ENCODE measurements at regions not wholly inside any gene's neighbourhood (a gene's known extent, or its start where the extent isn't known, plus 50 kb on each side); places are given as distances from the start of the nearest gene placed in this dataset.

- Mint-ChIP-seq H3K36me3 (no peaks in the 10 kb centered on the region), H3K4me1 (no peaks in the 10 kb centered on the region), H3K9me3 (peaks cover 0 to 1% (median 0%) of the 10 kb centered on the region in 3 donors), H3K4me3 (no peak overlapping the region), H3K27me3 (no peaks in the 10 kb centered on the region), H3K27ac (no peak overlapping the region)
These were observed 1025.7 kb upstream of the TMEM132C start for GRCh38 chr12:127241072-127241817.

- Mint-ChIP-seq H3K36me3 (no peaks in the 10 kb centered on the region), H3K4me1 (no peaks in the 10 kb centered on the region), H3K9me3 (peaks cover 0 to 1% (median 0%) of the 10 kb centered on the region in 3 donors), H3K27ac (no peak overlapping the region), H3K27me3 (no peaks in the 10 kb centered on the region), H3K4me3 (no peak overlapping the region)
These were observed 1022.0 kb upstream of the TMEM132C start for GRCh38 chr12:127245009-127245408.

GRCh38 chr12:127245437-127245836, 1021.5 kb upstream of the TMEM132C start:
- Mint-ChIP-seq H3K4me1 (no peaks in the 10 kb centered on the region), H3K9me3 (peaks cover 0 to 1% (median under 1%) of the 10 kb centered on the region in 3 donors), H3K4me3 (no peak overlapping the region), H3K36me3 (no peaks in the 10 kb centered on the region), H3K27ac (no peak overlapping the region), H3K27me3 (no peaks in the 10 kb centered on the region)

- Mint-ChIP-seq H3K27ac (no peak overlapping the region), H3K36me3 (no peaks in the 10 kb centered on the region), H3K9me3 (peaks cover 0 to 7% (median 0%) of the 10 kb centered on the region in 3 donors), H3K27me3 (no peaks in the 10 kb centered on the region), H3K4me1 (no peaks in the 10 kb centered on the region), H3K4me3 (no peak overlapping the region)
These were observed 1019.0 kb upstream of the TMEM132C start for GRCh38 chr12:127247937-127248336.

GRCh38 chr12:127249428-127249827, 1017.5 kb upstream of the TMEM132C start:
- H3K9me3 Mint-ChIP-seq: peaks cover 0 to 7% (median 0%) of the 10 kb centered on the region in 3 donors
- no peak overlapping the region for H3K27ac Mint-ChIP-seq
- H3K4me3 Mint-ChIP-seq: no peak overlapping the region
- H3K27me3 Mint-ChIP-seq: no peaks in the 10 kb centered on the region
- H3K4me1 Mint-ChIP-seq: no peaks in the 10 kb centered on the region
- H3K36me3 Mint-ChIP-seq: no peaks in the 10 kb centered on the region

- no peak overlapping the region for H3K4me3 Mint-ChIP-seq
These were observed 1013.1 kb upstream of the TMEM132C start for GRCh38 chr12:127253797-127254327.

GRCh38 chr12:127254420-127254955, 1012.5 kb upstream of the TMEM132C start:
- H3K27ac Mint-ChIP-seq: peak overlapping the region in 1 of 3 donors; percentile 46
- H3K27me3 Mint-ChIP-seq: no peaks in the 10 kb centered on the region

More at GRCh38 chr12:127253797-127254327, 1013.1 kb upstream of the TMEM132C start:
- no peaks in the 10 kb centered on the region for H3K27me3 Mint-ChIP-seq
- H3K9me3 Mint-ChIP-seq: peaks cover 0 to 7% (median 3%) of the 10 kb centered on the region in 3 donors
- no peaks in the 10 kb centered on the region for H3K4me1 Mint-ChIP-seq
- H3K36me3 Mint-ChIP-seq: no peaks in the 10 kb centered on the region
- H3K27ac Mint-ChIP-seq: no peak overlapping the region

GRCh38 chr12:127257366-127257935, 1009.5 kb upstream of the TMEM132C start:
- Mint-ChIP-seq H3K4me1 (no peaks in the 10 kb centered on the region), H3K27me3 (no peaks in the 10 kb centered on the region), H3K4me3 (peak overlapping the region in 1 of 4 donors; percentile 37), H3K27ac (no peak overlapping the region), H3K9me3 (peaks cover 0 to 3% (median 0%) of the 10 kb centered on the region in 3 donors), H3K36me3 (no peaks in the 10 kb centered on the region)

More at GRCh38 chr12:127254420-127254955, 1012.5 kb upstream of the TMEM132C start:
- H3K4me1 Mint-ChIP-seq: no peaks in the 10 kb centered on the region
- H3K9me3 Mint-ChIP-seq: peaks cover 0 to 7% (median 3%) of the 10 kb centered on the region in 3 donors
- no peaks in the 10 kb centered on the region for H3K36me3 Mint-ChIP-seq
- no peak overlapping the region for H3K4me3 Mint-ChIP-seq

GRCh38 chr12:127260531-127260930, 1006.4 kb upstream of the TMEM132C start:
- peaks cover 0 to 5% (median 3%) of the 10 kb centered on the region in 3 donors for H3K9me3 Mint-ChIP-seq
- H3K4me1 Mint-ChIP-seq: no peaks in the 10 kb centered on the region
- H3K27me3 Mint-ChIP-seq: no peaks in the 10 kb centered on the region
- H3K36me3 Mint-ChIP-seq: no peaks in the 10 kb centered on the region
- no peak overlapping the region for H3K4me3 Mint-ChIP-seq
- no peak overlapping the region for H3K27ac Mint-ChIP-seq

GRCh38 chr12:127260999-127261398, 1006.0 kb upstream of the TMEM132C start:
- Mint-ChIP-seq H3K27ac (no peak overlapping the region), H3K4me1 (no peaks in the 10 kb centered on the region), H3K27me3 (no peaks in the 10 kb centered on the region), H3K9me3 (peaks cover 0 to 5% (median 2%) of the 10 kb centered on the region in 3 donors), H3K36me3 (no peaks in the 10 kb centered on the region), H3K4me3 (no peak overlapping the region)

GRCh38 chr12:127262615-127263014, 1004.4 kb upstream of the TMEM132C start:
- no peaks in the 10 kb centered on the region for H3K27me3 Mint-ChIP-seq
- no peaks in the 10 kb centered on the region for H3K4me1 Mint-ChIP-seq
- H3K4me3 Mint-ChIP-seq: no peak overlapping the region
- no peak overlapping the region for H3K27ac Mint-ChIP-seq
- H3K36me3 Mint-ChIP-seq: no peaks in the 10 kb centered on the region
- H3K9me3 Mint-ChIP-seq: peaks cover 0 to 12% (median 2%) of the 10 kb centered on the region in 3 donors

- Mint-ChIP-seq H3K9me3 (peaks cover 0 to 12% (median 2%) of the 10 kb centered on the region in 3 donors), H3K27ac (no peak overlapping the region), H3K36me3 (no peaks in the 10 kb centered on the region), H3K4me1 (no peaks in the 10 kb centered on the region), H3K27me3 (no peaks in the 10 kb centered on the region), H3K4me3 (no peak overlapping the region)
These were observed 1003.3 kb upstream of the TMEM132C start for GRCh38 chr12:127263621-127264020.

- Mint-ChIP-seq H3K4me3 (no peak overlapping the region), H3K36me3 (no peaks in the 10 kb centered on the region), H3K27me3 (no peaks in the 10 kb centered on the region), H3K9me3 (peaks cover 0 to 15% (median 2%) of the 10 kb centered on the region in 3 donors), H3K4me1 (no peaks in the 10 kb centered on the region), H3K27ac (no peak overlapping the region)
These were observed 999.8 kb upstream of the TMEM132C start for GRCh38 chr12:127267128-127267527.

- Mint-ChIP-seq H3K27me3 (no peaks in the 10 kb centered on the region), H3K9me3 (peaks cover 2 to 15% (median 3%) of the 10 kb centered on the region in 3 donors), H3K4me1 (no peaks in the 10 kb centered on the region), H3K4me3 (no peak overlapping the region), H3K27ac (no peak overlapping the region), H3K36me3 (no peaks in the 10 kb centered on the region)
These were observed 998.8 kb upstream of the TMEM132C start for GRCh38 chr12:127268213-127268612.

GRCh38 chr12:127268706-127269425, 998.1 kb upstream of the TMEM132C start:
- no peaks in the 10 kb centered on the region for H3K36me3 Mint-ChIP-seq
- H3K9me3 Mint-ChIP-seq: peaks cover 3 to 12% (median 4%) of the 10 kb centered on the region in 3 donors
- H3K4me1 Mint-ChIP-seq: no peaks in the 10 kb centered on the region
- no peaks in the 10 kb centered on the region for H3K27me3 Mint-ChIP-seq
- H3K27ac Mint-ChIP-seq: no peak overlapping the region
- H3K4me3 Mint-ChIP-seq: no peak overlapping the region

Data from IgD-negative memory B cell (primary cell).